Right forelimb (tissue), 1 donor: ENCODE measurements at regions not wholly inside any gene's neighbourhood (a gene's known extent, or its start where the extent isn't known, plus 50 kb on each side); places are given as distances from the start of the nearest gene placed in this dataset.

Experiments used
- DNase-seq: peaks from one replicate; pipeline ENCODE4 v3.0.0-alpha.2; 2018

GRCh38 chr13:100853434-100853833, 178.8 kb upstream of the TMTC4 start:
- no peak for DNase-seq

- DNase-seq, result no peak
Observed at GRCh38 chr13:100852146-100852545, 177.6 kb upstream of the TMTC4 start.

GRCh38 chr13:100848304-100848703, 173.7 kb upstream of the TMTC4 start:
- DNase-seq, result no peak

DNA sequence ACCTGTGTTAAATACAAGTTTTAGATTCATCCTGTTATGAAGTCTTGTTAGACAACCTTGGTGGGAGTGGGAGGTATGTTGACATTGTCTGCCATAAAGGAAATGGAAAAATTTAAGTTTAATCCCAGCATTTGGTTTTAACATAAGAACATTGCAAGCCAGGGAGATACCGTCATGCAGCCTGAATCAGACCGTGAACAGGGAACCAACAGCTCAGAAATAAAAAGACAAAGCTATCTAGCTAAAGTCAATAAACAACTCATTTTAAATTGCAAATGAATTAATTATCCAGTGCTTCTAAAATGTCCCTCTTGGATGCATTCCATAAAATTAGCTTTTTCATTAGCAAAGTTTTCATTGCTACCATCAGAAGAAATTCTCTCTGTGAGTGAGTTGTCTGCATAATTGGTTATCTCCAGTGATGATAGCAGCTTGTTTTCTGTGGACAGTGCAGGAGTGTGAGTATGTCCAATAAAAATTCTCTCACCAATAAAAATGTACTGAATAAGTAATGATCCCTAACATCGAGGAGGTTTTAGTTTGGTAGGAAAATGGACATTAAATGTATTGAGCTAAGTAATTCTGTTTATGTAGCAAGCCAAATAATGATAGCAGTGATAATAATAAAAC, 170.6 kb upstream of the TMTC4 start:
- DNase-seq, result no peak

DNA sequence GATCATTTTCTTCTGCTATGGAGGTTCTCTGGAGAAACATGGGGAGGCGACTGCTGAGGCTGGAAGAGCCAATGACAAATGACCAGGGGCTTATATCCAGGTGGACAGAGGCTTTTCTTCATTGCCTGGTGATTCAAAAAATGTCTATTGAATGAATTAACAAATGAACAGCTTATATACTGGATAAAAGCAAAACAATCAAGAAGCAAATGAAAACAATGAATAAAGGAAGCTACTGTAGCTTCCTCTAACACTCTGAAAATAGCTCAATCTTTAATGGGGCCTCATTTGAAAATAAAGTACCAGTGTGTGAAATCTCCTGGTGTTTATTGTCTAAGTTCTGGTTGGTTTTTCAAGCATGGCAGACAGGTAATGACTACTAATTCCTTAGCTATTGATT, 167.5 kb upstream of the TMTC4 start:
- DNase-seq, result no peak

DNA sequence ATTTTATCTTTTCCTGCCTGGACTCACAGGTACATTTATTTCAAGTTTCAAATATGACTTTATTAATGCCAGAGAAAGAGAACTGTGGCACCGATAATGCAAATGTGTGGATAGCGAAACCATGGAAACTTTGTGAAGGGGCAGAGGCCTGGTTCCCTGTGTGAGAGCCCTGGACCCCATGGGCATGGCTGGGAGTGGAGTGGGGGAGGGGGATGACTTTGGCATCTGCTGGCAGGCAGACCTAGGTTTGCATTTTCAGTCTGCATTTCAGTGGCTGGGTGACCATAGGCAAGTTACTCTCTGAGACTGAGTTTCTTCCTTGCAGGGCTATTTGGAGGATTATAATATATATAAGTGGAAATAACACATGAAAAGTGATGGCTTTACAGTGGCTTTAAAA, 163.8 kb upstream of the TMTC4 start:
- no peak for DNase-seq

GRCh38 chr13:100837631-100838030, 163.0 kb upstream of the TMTC4 start:
- DNase-seq, result no peak

DNA sequence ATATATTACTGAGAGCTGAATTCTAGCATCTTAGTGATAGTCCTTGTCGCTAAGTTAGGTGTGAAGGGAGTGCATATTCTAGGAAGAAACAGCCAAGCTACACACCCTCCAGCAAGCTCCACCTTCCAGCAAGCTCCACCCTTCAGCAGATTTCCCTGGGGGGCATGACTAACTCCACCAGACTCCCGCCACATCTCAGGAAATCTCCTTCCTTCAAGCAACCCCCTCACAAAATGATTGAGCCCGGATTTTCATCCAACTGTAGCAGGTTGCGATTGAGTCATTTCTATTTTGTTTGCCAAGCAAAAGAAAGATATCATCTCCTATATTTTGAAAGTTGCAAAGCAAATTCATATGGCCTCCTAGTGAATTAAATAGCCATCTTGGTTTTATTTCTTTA, 162.1 kb upstream of the TMTC4 start:
- DNase-seq, result no peak

DNA sequence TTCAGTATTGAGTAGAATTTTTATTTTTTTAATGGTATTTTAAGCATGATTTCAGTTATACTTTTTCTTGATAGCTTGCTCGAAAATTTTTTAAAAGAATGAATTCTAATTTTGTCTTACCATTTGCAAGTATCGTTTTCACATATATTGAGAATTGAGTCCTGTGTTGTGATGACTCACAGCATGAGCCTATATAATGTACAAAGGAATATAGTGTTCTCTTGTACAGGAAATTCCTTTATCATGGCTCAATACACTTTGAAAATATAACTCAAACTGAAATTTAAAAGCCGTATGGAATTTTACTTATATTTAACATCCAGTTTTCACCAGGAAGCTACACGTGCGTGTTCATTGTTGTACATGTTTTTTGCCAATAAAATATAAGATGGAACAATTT, 161.1 kb upstream of the TMTC4 start:
- DNase-seq, result no peak

DNA sequence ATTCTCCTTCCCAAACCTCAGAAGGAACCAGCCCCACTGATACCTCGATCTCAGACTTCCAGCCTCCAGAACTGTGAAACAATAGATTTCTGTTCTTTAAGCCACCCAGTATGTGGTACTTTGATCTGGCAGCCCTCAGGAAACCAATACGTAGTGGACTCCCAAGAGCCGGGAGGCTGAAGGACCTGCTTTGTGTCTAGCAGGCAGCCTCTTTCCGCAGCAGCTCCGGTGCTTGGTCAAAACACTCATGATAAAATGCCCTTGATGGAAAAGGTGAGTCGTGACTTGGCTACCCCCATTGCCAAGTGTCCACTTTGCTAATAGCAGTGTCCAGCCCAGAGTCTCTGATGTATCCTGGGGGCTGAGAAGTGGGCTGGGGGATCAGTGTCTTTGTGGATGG, 158.8 kb upstream of the TMTC4 start:
- no peak for DNase-seq

GRCh38 chr13:100828226-100828625, 153.6 kb upstream of the TMTC4 start:
- no peak for DNase-seq

- DNase-seq, result no peak
Observed at GRCh38 chr13:100827489-100828176, 153.0 kb upstream of the TMTC4 start.

GRCh38 chr13:100826441-100826840, 151.8 kb upstream of the TMTC4 start:
- no peak for DNase-seq

DNA sequence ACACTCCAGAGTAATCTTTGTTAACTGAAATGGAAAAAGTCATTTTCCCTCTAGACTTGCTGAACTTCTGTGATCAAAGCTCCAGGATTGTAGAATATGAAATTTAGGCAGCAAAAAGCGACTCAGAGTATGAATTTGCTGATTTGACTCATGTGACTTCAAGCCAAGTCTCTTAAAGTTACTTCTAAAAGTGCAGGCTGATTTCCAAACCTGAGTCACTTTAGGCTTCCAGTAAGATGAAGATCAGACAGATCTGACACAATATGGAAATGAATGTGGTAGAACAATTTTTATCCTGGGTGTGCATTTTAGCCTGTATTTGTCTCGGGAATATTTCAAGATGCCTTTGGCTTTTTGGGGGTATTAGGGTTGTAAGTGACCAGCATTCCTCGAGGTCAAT, 151.0 kb upstream of the TMTC4 start:
- no peak for DNase-seq

DNA sequence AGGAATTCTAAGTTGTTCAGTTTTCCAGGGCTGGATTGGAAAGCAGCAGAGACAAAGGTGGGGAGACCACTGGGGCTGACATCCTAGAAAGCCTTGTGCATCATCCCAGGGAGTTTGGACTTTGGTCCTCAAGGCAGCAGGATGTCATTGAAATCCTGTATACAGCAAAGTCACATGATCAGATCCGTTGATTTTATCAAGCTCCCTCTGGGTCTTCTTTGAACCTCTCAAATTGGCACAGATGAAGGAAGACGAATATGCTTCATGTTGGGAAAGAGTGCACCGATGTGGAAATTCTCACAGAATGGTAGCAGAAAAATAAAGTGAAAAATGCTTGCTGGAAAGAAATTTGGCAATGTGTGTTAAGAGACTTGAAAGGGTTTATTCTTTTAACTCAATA, 149.8 kb upstream of the TMTC4 start:
- DNase-seq, result no peak

DNA sequence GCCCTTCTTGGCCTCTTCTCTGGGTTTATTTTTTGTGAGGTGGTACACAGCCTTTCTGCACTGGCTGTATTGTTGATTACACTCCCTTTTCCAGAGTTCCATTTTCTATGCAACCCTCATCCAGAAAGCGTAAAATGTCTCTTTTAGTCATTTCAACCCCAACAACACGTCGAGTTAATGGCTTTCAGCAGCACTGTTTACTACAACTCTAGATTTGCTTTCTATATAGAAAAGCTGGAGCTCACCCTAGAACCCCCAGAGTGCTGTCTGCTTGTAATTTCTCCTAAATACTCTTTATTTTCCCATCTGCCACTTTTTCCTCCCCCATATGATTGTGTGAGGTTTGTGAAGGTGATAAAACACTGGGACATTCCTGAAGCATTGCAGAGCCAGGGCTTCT, 148.9 kb upstream of the TMTC4 start:
- DNase-seq, result no peak

DNA sequence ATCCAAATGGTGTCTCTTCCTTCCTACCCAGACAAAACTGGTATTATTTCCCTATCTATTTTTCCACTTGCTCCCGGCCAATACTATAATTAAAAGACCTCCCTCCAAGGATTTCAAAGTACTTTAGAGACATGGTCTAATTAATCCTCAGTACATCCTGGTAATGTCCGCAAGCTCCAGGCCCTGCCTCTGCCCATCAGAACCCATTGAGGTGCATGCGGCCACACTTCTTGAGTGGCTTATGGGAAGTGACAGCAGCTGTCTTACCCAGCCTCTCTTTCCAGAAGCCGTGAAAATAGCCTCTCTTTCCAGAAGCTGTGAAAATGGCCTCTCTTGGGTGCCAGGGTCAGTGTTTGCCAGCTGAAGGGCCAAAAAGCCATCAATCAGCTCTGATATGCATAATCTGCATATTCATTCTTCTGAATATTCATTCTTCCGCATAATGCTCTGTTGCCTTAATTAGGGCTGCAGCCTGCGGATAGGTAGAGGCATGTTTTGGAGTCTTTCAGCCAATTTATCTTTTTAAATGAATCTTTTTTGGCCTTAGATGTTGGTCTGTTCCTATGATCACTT, 148.4 kb upstream of the TMTC4 start:
- no peak for DNase-seq

DNA sequence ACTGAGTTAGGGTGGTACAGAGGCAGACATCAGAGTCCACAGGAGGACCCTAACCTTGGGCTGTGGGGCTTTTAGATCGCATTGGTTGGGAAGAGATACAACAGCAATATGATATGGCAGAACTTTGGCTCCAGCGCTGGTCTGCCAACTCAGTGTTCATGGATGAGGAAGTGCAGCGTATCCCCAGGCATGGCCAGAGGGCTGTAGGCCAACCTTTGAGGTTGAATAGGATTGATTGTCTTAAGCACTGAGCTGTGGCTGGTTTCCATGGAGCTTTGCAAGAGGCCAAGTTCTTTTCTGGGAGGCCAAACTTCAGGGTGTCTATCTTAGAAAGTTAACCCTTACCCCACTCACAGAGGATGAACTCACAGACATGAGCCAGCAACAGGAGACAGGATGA, 144.1 kb upstream of the TMTC4 start:
- no peak for DNase-seq

GRCh38 chr13:100817928-100818327, 143.3 kb upstream of the TMTC4 start:
- no peak for DNase-seq

DNA sequence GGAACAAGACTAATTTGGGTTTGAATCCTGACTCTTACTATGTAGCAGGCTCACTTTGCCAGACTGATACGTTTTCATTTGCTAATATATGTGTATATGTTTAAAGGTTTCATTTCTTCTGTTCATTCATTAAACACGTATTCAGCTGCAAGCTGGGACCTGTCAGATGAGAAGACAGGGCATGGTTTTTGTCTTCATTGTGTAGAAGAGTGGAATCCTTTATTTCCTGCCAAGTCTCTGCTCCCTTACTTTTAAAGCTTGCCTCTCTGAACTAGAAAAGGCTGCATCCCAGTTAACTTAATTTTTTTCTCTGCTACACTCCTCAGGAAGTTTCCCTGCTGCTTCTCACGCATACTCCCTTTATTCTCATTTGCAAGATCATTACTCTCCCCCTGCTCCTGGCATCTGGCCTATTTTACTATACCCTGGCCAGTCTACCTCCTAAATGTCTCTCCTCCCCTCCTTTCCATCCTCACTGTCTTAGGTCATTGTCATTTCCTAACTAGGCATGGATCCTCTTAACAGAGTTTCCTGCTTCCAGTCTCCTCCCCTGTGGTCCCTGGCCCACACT, 141.0 kb upstream of the TMTC4 start:
- no peak for DNase-seq

- DNase-seq, result no peak
Observed at GRCh38 chr13:100812982-100813584, 138.5 kb upstream of the TMTC4 start.

- DNase-seq, result no peak
Observed at GRCh38 chr13:100811928-100812327, 137.3 kb upstream of the TMTC4 start.

DNA sequence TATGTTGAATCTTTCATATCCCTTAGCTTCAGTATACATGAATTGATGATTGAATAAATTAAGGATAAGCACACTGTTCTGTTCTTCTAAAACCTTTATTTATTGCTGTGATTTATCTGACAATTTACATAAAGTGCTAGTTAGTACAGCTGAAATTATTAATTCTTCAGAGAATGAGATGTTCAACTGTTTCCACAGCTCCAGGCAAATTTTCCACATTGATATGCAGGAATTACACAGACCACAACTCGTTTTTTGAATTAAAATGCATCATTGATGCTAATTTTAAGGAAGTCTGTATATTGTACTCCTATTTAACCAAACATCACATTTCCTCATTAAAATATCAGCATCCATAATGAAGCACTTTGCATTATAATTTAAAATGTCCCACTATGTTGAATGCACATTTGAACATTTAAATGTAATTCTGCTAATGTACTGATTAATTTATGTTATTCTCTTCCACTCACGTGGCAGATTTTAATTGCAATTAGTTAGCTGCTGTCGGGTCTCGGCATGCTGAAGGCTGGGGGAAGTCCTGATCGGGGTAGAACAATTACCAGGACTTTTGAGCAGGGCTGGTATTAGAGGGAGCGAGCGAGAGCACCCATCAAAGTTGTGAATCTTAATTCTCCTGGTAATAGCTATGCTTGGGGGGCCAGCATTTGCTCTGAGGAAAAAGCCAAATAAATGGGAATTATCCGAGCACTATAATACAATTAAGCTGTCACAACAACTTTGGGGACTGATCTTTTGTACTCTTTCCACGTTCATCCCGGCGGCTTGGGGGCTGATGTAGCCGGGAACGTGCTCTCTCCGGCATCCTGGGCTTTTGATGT, 136.7 kb upstream of the TMTC4 start:
- no peak for DNase-seq
